GM19468 (cell line): ENCODE measurements at regions not wholly inside any gene's neighbourhood (a gene's known extent, or its start where the extent isn't known, plus 50 kb on each side); places are given as distances from the start of the nearest gene placed in this dataset.

ENCODE experiments used
- ATAC-seq: cut with Tn5 transposase; IDR thresholded peaks from one replicate; pipeline ENCODE4 v1.9.1; 2021; ENCODE audit warnings: mild to moderate bottlenecking, moderate library complexity, moderate number of reproducible peaks; ENCODE audit not compliant: unreplicated experiment; ENCODE audit errors: extremely low read depth

DNA sequence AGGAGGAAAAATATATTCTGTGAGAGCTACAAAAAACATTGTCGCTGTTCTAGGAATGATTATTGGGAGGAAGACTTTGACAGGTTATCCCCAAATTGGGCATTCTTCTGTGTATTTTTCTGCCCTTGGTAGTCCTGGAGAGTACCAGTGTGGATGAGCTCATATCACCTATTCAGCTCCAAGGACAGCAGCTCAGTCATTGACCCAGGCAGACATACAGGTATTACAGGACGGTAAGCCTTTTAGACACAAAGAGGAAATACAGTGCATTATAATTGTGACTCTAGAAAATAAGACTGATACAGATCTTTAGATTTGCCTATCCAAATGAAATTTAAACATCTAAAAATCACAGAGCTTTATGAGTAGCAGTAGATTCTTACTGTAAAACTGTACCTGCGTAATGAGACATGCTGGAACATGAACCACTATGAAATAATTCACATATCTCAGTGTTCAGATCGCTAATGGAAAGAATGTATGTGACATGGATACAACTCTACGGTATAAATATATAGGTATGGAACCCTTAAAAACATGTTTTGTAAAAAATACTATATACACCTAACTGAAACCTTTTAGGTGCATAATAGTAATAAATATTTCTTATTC, 56.0 kb downstream of the PLK2 start:
- no peak for ATAC-seq

DNA sequence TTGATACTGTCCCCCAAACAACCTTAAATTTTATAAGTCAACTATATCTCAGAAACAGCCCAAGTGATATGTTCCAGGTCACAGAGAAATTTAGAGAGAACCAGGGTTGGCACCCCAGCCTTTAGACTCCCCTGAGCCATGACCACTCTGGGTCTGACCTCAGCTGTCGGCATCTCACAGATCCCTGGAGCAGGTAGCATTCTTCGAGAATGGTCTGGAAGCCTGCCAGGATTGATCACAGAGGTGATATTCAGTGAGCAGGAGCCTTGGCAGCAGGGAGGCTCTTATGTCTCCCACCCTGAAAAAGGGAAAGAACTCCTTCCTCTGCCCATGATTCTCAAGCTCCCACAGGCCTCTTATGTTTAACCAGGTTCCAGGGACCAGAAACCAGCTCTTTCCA, 58.2 kb downstream of the PLK2 start:
- ATAC-seq, result no peak

DNA sequence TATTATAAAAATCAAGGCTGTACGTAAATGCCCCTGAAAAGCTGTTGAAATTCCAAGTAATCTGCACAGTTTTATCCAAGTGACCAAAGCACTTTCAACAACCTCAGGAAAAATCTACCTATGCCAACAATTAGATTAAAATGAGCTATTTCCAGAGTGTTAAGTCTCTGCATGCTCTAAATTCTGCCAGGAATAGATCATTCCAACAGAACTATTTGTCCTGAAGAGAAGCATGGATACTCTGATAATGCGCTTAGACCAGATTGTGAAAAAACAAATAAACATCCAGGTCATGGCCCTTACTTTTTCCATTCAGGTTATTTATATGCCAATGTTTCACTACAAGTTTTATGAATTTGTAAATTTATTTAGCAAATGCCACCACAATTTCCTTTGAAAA, 59.1 kb downstream of the PLK2 start:
- ATAC-seq, result no peak

DNA sequence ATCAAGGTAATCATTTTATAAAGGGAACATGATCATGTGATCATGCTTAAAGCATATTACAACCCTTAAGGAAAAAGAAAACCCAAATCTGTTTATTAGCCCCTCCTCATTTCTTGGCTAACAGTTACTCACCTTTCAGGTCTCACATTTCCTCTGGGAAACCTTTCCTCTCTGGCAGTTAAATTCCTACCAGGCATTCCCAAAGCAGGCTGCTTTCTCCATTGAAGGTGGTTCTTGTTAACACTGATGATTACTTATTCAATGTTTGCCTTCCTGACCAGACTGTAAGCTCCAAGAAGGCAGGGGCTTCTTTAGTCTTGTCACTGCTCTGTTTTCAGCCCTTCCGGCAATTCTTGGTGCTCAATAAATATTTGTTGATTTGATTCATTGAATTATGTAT, 59.9 kb downstream of the PLK2 start:
- ATAC-seq, result no peak

DNA sequence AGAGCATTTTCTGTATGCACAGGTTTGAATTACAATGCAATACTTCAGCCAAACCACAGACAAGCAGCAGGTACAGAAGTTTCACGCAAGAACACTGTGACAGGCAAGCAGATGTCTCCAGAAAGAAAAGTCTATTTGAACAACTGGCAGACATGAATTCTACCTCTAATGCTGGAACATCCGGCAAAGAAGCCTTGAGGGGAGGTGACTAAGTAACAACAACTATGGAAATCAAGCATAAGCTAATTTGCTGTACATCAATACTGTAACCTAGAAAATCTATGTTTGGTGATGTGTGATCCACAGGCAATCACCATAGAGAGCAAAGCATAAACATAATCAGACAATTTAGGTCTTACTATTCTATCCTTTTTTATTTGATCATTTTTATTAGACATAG, 65.5 kb downstream of the PLK2 start:
- ATAC-seq, result no peak

DNA sequence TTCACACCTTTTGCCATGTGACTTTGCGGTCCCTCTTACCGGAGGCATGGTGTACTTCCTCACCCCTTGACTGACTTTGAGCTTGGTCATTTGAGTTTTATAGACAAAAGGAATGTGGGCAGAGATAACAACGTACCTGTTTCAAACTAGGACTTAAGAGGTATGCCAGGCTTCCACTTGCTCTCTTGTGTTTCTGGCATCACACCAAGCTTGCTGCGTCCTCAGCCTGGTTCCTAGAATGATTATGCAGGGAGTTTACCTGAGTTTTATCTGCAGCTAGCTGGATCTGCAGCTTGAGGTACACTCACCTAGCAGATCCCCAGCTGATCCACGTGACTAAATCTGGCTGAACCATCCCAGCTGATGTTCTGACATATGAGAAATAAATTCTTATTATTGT, 66.2 kb downstream of the PLK2 start:
- no peak for ATAC-seq

DNA sequence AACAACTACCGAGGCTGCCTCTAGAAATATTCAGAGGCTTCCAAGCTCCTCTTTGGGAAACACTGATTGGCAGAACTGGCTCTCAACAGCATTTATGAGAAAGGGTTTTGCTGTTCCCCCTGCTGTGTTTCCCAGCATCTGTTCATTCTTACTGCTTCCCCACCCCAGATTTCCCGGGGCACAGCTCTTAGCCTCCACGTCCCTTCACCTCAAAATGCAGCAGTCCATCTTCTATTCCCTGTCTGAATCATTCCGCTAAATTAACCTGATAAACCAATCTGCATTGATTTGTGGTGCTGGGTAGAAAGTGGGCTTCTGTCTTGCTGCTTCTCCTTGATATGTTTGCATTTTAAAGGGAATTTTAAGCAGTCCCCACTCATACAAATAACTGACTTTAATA, 67.4 kb downstream of the PLK2 start:
- no peak for ATAC-seq

DNA sequence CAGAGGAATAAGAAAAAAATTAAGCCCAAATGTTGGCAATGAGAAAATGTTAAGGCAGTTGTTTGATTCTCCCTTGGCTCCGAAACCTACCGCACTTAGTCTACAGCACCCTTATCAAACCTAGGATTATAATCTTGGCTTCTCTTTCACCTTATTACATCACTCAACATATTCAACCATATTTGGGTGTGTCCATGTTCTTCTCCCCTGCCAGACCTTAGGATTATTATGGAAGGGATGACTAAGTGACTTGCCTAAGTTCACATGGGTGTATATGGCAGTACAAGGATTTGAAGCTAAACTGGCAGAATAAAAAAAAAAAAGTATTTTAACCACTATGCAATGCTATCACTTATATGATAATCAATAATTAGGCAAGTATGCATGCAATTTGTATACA, 76.4 kb downstream of the PLK2 start:
- no peak for ATAC-seq

DNA sequence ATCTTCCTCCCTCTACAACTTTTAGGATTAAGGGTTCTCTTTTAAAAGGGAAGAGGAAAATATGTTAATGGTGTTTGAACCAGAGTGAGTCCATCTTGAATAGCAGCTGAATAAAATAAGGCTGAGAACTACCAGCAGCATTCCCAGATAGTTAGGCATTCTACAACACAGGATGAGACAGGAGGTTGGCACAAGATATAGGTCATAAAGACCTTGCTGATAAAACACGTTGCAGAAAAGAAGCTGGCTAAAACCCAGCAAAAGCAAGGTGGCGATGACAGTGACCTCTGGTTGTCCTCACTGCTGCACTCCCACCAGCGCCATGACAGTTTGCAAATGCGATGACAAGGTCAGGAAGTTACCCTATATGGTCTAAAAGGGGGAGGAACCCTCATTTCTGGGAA, 77.8 kb downstream of the PLK2 start:
- no peak for ATAC-seq

DNA sequence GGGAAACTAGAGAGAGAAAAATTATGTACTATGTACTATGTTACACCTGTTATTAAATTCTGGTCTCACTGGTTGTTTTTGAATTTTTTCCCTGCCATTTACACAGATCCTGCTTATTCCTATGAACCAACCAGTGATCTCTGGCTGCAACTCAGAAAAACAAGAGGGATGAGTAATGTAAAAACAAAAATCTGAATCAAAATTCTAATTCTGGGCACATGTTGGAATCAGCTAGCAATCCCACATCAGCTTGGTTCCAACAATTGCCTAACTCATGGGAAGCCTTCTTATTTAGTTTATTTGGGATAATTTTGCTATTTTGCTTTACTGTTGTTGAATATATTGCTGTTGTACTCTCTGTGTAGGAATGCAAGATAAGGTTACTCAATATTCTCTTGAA, 78.3 kb downstream of the PLK2 start:
- no peak for ATAC-seq

DNA sequence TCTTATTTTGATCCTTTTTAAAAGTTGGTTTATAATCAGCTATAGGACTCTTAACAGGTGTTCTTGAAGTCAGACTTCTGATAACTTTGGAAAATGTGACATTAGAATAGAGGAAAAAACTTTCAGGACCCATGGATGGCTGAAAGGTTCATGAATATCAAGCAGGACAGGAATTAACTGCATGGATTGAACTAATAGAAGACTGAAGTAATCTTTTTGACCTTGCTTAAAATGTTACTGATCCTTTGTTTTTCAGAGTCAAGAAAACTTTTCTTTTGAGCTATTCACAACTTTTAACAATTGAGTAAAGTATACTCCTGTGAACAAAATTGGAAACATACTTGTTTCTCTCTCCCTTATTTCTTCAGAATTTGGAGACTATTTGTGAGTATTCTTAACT, 79.2 kb downstream of the PLK2 start:
- no peak for ATAC-seq

DNA sequence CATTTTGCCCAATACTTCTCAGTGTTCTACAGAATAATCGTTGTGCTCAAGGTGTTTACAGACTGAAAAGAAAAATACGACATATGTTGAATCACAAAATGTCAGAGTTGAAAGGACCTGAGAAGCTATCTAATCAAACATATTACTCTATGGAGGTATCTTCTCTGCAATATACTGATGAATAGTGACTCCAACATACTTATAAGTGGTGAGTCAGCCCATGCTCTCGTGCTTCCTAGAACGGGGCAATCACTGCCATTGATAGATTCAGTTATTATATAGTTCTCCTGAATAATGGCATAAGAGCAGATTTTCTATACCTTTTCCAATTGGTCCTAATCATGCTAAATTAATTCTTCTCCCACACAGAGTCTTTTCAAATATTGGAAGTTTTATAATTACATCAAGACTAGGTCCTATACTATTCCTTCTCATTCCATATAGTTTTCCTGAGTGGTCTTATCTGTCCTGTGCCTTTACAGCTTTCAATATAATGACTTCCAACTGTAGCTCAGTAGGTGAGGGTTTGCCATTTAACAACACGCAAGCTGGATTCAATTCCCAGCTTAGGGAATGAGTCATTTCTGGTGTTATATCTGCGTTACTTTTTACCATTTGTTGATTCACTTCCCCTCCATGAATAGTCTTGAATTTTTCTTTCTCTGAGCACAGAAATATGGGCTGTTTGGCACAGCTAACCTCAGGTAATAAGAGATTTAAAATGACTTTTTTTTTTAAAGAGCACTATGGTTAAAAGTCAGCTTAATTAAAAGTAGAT, 81.1 kb downstream of the PLK2 start:
- ATAC-seq, result no peak

DNA sequence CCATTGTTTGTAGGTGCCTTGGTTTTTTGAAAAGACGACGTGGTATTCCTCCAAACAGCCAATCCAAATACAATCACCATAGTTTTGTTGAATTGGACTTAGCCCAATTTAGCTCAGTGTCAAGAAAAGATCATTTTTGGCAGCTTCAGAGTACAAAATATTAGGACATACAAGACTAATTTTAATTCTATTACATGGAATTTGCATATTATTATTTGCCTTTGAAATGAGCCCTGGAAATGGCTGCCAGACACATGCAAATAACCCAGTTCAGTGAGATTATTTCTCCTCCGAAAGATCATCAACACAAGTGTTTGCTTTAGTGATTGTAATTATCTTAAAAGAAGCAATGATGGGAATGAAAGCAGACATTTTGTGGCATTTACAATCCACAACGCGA, 89.3 kb downstream of the PLK2 start:
- ATAC-seq, result no peak

DNA sequence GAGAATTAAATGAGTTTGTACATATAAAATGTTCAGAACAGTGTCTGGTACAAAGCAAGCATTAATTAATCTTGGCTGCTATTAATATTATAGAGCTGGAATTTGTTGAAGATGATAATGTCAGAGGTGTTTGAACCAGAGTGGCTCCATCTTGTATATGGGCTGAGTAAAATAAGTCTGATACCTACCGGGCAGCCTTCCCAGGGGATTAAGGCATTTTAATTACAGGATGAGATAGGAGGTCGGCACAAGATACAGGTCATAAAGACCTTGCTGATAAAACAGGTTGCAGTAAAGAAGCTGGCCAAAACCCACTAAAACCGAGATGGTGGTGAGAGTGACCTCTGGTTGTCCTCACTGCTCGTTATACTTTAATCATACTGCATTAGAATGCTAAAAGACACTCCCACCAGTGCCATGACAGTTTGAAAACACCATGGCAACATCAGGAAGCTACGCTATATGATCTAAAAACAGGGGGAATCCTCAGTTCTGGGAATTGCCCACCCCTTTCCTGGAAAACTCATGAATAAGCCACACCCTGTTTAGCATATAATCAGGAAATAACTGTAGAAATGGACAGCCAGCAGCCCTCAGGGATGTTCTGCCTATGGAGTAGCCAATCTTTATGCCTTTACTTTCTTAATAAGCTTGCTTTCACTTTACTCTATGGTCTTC, 90.2 kb downstream of the PLK2 start:
- ATAC-seq, result no peak

DNA sequence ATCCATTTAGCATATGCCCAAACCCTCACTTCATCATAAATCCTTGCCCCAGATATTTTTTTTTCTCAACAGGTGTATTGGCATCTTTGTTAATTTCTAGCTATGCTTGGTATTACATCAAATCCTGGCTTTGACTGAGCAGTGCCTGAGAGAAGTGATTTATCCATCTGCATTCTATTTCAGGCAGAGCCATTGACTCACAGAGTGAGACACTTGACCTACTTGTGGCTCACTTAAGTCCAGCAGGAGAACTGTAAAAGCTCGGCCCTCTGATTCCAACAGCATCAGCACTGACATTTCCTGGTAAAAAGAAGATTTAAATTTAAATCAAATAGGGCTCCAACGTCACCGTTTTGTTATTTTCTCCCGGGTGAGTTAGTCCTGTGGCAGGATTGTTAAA, 93.4 kb downstream of the PLK2 start:
- no peak for ATAC-seq

DNA sequence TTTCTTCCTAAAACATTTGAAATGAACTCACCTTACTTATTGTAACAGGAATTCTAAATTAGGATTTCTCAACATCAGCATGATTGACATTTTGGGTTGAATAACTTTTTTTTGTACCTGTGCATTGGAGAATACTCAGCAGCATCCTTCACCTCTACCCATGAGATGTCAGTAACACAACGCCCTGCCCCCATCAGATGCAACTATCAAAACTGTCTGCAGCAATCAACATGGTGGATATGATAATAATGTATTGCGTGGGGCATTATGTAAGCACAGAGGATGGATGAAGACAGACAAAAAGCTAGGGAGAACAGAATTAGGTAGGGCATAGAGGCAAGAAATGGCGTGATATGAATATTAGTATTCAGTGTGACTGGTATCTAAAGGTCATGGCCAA, 94.1 kb downstream of the PLK2 start:
- ATAC-seq, result no peak

DNA sequence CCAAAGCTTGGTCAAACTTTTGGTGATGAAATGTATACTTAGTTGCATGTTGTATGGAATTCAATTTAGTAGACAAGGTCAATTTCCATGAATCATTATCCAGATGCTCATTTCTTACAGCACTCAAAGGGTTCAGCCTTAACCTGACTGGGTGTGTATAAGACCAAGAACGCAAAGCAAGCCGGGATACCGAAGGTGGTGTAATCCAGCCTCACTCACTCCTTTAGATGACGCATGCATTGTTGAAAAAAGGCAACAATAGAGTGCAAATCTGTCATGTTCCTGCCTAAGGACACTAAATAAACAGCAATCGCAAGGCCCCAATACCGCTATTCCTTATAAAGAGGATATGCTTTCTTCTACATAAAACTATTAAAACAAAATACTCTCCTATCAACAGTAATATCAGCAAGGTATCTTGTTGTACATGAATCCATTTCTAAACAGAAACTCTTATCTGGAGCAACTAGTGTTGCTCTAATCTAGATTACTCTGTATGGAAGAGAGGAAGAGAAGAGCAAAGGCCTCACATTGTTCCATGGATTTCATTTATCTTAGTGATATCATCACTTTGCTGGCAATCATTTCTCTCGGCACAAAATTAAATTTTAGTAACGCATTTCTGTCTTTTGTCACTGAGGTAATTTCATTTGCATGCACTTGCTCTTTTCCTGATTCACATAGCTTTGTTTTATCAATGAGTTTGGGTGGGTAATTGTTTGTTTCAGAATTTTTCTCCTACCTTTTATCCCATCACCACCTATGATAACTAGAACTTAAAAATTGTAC, 96.2 kb downstream of the PLK2 start:
- ATAC-seq, result no peak

DNA sequence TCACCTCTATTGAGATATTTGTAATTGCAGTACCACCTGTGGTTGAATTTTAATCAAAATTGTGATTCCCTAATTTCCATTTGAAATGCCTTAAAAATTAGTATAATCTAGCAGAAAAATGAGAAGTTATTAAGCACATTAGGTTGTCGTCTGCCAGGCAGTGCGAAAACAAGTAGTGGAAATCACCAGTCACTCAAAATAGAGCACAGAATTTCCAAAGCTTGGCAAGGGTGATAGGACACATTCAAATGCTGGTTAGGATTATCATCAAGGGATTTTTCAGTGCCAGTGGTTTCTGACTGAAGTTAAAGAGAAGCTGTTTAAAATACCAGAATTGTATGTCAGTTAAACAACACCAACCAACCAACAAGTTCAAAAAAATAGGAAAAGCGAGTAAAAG, 97.8 kb downstream of the PLK2 start:
- ATAC-seq, result no peak

DNA sequence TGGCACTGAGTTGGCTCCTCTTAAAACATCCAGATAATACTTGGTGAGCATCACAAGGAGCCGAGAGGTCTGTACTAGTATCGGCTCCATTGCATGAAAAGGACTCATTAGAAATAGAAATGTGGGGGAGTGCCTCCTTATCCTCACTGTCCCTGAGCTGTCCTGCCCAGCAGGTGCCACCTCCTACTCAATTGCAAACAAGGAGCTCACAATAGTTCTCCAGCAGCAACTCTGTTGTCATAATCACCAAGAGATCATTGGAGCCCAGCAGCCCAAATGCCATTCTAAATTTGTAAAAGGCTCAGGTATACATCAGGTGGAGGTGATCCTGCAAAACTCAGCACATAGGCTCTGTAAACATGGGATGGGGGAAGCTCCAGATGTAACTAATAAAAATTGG, 99.1 kb downstream of the PLK2 start:
- no peak for ATAC-seq

DNA sequence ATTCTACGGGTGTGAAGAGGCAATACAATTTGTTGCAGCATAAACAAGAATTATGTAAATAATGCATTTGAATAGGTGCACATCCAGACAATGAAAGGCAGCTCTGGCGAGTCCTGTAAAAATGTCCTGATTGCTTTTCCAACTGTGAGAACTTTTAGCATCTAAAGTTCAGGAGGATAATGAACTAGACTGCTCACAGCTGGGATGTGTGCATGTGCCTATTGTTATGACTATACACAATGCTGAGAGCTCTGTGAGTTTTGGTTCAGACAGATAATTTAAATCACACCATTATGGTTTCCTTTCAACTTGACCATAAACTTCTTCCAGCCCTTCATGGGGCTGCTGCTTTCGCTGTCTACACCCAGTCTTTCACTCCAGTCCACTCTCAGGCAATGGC, 99.9 kb downstream of the PLK2 start:
- ATAC-seq, result no peak
